SK-N-SH treated with all-trans-retinoic acid at 6 μM for 48 hours (cell line): ENCODE measurements at regions not wholly inside any gene's neighbourhood (a gene's known extent, or its start where the extent isn't known, plus 50 kb on each side); places are given as distances from the start of the nearest gene placed in this dataset.

ENCODE experiments used
- ARNTL ChIP-seq: fragments of 450-650 bp; formaldehyde crosslinking; IDR thresholded peaks from 2 replicates; pipeline ENCODE4 v1.5.0; 2020; ENCODE audit warnings: low read depth, mild to moderate bottlenecking, moderate library complexity, borderline replicate concordance
- BACH2 ChIP-seq: fragments of 250-450 bp; sonication (Bioruptor Pico); IDR thresholded peaks from 2 replicates; pipeline ENCODE4 v1.9.0; 2021; ENCODE audit warnings: mild to moderate bottlenecking, borderline replicate concordance
- ESRRG ChIP-seq: fragments of 250-450 bp; sonication (Bioruptor Pico); IDR thresholded peaks from 2 replicates; pipeline ENCODE4 v1.6.1; 2021; ENCODE audit warnings: mild to moderate bottlenecking
- OSR1 ChIP-seq: fragments of 250-450 bp; sonication (Bioruptor Pico); IDR thresholded peaks from 2 replicates; pipeline ENCODE4 v1.8.0; 2022; ENCODE audit warnings: moderate library complexity, mild to moderate bottlenecking, inconsistent platforms
- RARB ChIP-seq: fragments of 250-450 bp; sonication (Bioruptor Pico); IDR thresholded peaks from 2 replicates; pipeline ENCODE4 v1.8.0; 2021; ENCODE audit warnings: mild to moderate bottlenecking, moderate library complexity
- ZC3H10 ChIP-seq: fragments of 250-450 bp; sonication (Bioruptor Pico); IDR thresholded peaks from 2 replicates; pipeline ENCODE4 v1.5.1; 2021; ENCODE audit warnings: mild to moderate bottlenecking, moderate library complexity
- ZFP3 ChIP-seq: fragments of 250-450 bp; sonication (Bioruptor Pico); IDR thresholded peaks from 2 replicates; pipeline ENCODE4 v1.5.0; 2020; ENCODE audit warnings: mild to moderate bottlenecking, moderate library complexity
- ZFP30 ChIP-seq: fragments of 450-650 bp; formaldehyde crosslinking; IDR thresholded peaks from 2 replicates; pipeline ENCODE4 v1.5.0; 2022; ENCODE audit warnings: mild to moderate bottlenecking, moderate library complexity
- ZNF565 ChIP-seq: fragments of 450-650 bp; formaldehyde crosslinking; conservative IDR thresholded peaks from 2 replicates; pipeline ENCODE4 v1.5.0; 2020; ENCODE audit warnings: low read depth, mild to moderate bottlenecking, moderate library complexity
- ZNF8 ChIP-seq: fragments of 450-650 bp; formaldehyde crosslinking; IDR thresholded peaks from 2 replicates; pipeline ENCODE4 v1.5.0; 2020; ENCODE audit warnings: mild to moderate bottlenecking, moderate library complexity
- TF ChIP-seq, protein P1 (sequence below): fragments of 250-450 bp; sonication (Bioruptor Pico); IDR thresholded peaks from 2 replicates; pipeline ENCODE4 v1.5.1; 2020; ENCODE audit warnings: low read depth, mild to moderate bottlenecking, moderate library complexity
- TF ChIP-seq, protein P2 (sequence below): fragments of 250-450 bp; sonication (Bioruptor Pico); IDR thresholded peaks from 2 replicates; pipeline ENCODE4 v1.5.0; 2020; ENCODE audit warnings: mild to moderate bottlenecking, moderate library complexity
- TF ChIP-seq, protein P3 (sequence below): fragments of 250-450 bp; sonication (Bioruptor Pico); IDR thresholded peaks from 2 replicates; pipeline ENCODE4 v1.8.0; 2020; ENCODE audit warnings: mild to moderate bottlenecking, moderate library complexity, borderline replicate concordance

DNA sequence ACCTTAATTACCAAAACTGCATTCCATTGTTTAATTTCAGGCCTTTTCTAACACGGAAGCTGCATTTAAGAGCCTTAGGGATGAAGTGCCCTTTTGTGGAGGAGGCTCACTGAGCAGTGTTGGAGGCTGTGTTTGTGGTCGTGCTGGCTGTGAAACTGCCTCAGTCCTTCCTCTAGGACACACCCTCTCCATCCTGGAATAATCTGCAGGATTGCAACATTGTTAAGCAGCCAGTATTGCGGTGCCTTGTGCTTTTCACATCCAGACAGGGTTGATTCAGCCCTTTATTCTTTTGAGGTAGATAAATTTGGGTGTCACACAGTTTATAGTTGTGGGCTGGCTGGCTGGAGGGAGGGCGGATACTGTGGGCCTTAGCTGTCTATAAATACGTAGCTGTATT is 141.6 kb downstream of the CDRT15L2 start:
- TF ChIP-seq, protein P1, sequence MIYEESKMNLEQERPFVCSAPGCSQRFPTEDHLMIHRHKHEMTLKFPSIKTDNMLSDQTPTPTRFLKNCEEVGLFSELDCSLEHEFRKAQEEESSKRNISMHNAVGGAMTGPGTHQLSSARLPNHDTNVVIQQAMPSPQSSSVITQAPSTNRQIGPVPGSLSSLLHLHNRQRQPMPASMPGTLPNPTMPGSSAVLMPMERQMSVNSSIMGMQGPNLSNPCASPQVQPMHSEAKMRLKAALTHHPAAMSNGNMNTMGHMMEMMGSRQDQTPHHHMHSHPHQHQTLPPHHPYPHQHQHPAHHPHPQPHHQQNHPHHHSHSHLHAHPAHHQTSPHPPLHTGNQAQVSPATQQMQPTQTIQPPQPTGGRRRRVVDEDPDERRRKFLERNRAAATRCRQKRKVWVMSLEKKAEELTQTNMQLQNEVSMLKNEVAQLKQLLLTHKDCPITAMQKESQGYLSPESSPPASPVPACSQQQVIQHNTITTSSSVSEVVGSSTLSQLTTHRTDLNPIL (CRISPR knock-in tag): no peak
- TF ChIP-seq ZFP3 (CRISPR knock-in tag) (no peak), ZNF8 (no peak), BACH2 (CRISPR knock-in tag) (no peak), ZC3H10 (CRISPR knock-in tag) (no peak), ZFP30 (CRISPR knock-in tag) (no peak), OSR1 (CRISPR knock-in tag) (no peak), RARB (CRISPR knock-in tag) (no peak), ARNTL (no peak), ZNF565 (CRISPR knock-in tag) (no peak), ESRRG (CRISPR knock-in tag) (no peak)
- TF ChIP-seq, protein P2, sequence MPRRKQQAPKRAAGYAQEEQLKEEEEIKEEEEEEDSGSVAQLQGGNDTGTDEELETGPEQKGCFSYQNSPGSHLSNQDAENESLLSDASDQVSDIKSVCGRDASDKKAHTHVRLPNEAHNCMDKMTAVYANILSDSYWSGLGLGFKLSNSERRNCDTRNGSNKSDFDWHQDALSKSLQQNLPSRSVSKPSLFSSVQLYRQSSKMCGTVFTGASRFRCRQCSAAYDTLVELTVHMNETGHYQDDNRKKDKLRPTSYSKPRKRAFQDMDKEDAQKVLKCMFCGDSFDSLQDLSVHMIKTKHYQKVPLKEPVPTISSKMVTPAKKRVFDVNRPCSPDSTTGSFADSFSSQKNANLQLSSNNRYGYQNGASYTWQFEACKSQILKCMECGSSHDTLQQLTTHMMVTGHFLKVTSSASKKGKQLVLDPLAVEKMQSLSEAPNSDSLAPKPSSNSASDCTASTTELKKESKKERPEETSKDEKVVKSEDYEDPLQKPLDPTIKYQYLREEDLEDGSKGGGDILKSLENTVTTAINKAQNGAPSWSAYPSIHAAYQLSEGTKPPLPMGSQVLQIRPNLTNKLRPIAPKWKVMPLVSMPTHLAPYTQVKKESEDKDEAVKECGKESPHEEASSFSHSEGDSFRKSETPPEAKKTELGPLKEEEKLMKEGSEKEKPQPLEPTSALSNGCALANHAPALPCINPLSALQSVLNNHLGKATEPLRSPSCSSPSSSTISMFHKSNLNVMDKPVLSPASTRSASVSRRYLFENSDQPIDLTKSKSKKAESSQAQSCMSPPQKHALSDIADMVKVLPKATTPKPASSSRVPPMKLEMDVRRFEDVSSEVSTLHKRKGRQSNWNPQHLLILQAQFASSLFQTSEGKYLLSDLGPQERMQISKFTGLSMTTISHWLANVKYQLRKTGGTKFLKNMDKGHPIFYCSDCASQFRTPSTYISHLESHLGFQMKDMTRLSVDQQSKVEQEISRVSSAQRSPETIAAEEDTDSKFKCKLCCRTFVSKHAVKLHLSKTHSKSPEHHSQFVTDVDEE (CRISPR knock-in tag): no peak
- TF ChIP-seq, protein P3, sequence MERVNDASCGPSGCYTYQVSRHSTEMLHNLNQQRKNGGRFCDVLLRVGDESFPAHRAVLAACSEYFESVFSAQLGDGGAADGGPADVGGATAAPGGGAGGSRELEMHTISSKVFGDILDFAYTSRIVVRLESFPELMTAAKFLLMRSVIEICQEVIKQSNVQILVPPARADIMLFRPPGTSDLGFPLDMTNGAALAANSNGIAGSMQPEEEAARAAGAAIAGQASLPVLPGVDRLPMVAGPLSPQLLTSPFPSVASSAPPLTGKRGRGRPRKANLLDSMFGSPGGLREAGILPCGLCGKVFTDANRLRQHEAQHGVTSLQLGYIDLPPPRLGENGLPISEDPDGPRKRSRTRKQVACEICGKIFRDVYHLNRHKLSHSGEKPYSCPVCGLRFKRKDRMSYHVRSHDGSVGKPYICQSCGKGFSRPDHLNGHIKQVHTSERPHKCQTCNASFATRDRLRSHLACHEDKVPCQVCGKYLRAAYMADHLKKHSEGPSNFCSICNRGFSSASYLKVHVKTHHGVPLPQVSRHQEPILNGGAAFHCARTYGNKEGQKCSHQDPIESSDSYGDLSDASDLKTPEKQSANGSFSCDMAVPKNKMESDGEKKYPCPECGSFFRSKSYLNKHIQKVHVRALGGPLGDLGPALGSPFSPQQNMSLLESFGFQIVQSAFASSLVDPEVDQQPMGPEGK: no peak
